ENCODE measurements at regions not wholly inside any gene's neighbourhood (a gene's known extent, or its start where the extent isn't known, plus 50 kb on each side); places are given as distances from the start of the nearest gene placed in this dataset.

- WGBS, 2 donors = 82 to 94% methylated on average over 3 of the region's 3 CpGs
- H3K9ac ChIP-seq (ENCODE audit: insufficient read depth in 1 of 2, low read length in 2 of 2) = no peak overlapping the region
- no peaks in the 10 kb centered on the region for H3K9me3 ChIP-seq (ENCODE audit: control insufficient read depth in 4 of 4, insufficient read depth in 3 of 4, low read length in 3 of 4)
- TF ChIP-seq, protein P1, sequence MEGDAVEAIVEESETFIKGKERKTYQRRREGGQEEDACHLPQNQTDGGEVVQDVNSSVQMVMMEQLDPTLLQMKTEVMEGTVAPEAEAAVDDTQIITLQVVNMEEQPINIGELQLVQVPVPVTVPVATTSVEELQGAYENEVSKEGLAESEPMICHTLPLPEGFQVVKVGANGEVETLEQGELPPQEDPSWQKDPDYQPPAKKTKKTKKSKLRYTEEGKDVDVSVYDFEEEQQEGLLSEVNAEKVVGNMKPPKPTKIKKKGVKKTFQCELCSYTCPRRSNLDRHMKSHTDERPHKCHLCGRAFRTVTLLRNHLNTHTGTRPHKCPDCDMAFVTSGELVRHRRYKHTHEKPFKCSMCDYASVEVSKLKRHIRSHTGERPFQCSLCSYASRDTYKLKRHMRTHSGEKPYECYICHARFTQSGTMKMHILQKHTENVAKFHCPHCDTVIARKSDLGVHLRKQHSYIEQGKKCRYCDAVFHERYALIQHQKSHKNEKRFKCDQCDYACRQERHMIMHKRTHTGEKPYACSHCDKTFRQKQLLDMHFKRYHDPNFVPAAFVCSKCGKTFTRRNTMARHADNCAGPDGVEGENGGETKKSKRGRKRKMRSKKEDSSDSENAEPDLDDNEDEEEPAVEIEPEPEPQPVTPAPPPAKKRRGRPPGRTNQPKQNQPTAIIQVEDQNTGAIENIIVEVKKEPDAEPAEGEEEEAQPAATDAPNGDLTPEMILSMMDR (IDR thresholded peaks at IDR 0.05; ENCODE audit: control extremely low read depth, extremely low read depth) = no peak
- no peak overlapping the region for H3K27ac ChIP-seq (ENCODE audit: low read depth in 1 of 2, low read length in 1 of 2)
- H3K4me1 ChIP-seq (ENCODE audit: control insufficient read depth in 5 of 5, insufficient read depth in 5 of 5, low read length in 5 of 5) = no peaks in the 10 kb centered on the region
- no peaks in the 10 kb centered on the region for H3K36me3 ChIP-seq (ENCODE audit: control insufficient read depth in 4 of 4, insufficient read depth in 4 of 4, low read length in 4 of 4)
- no peaks in the 10 kb centered on the region for H3K27me3 ChIP-seq (ENCODE audit: control insufficient read depth in 3 of 3, insufficient read depth in 3 of 3, low read length in 2 of 3)
- ATAC-seq (ENCODE audit: insufficient read depth, low FRiP score) (no peak), DNase-seq (no peak)
- no peak overlapping the region for H3K4me3 ChIP-seq
These were observed 182.0 kb upstream of the STARD13 start for GRCh38 chr13:33467556-33467955.

DNA sequence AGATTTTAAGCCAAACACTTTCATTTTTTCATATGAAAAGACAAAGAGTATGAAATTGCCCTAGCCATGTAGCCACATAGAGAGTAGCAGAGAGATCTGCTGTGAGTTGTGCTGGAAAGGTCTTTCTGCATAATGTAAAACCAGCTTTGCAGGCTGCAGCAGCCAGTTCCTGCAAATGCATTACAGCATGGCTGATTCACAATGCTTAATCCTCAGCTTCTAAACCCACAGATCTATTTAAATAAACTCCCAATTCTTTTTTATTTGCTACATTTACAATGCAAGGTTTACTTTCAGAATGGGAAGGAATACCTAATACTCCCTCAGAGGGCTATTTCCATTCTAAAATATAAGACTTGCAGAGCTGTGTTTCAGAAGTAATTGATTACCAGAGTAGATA lies 185.6 kb upstream of the STARD13 start:
- H3K4me3 ChIP-seq = no peak overlapping the region
- no peaks in the 10 kb centered on the region for H3K36me3 ChIP-seq (ENCODE audit: control insufficient read depth in 4 of 4, insufficient read depth in 4 of 4, low read length in 4 of 4)
- H3K27me3 ChIP-seq (ENCODE audit: control insufficient read depth in 3 of 3, insufficient read depth in 3 of 3, low read length in 2 of 3) = no peaks in the 10 kb centered on the region
- no peak overlapping the region for H3K27ac ChIP-seq (ENCODE audit: low read depth in 1 of 2, low read length in 1 of 2)
- no peak for DNase-seq
- H3K9ac ChIP-seq (ENCODE audit: insufficient read depth in 1 of 2, low read length in 2 of 2) = no peak overlapping the region
- TF ChIP-seq, protein P1 (IDR thresholded peaks at IDR 0.05; ENCODE audit: control extremely low read depth, extremely low read depth) = no peak
- no peak for ATAC-seq (ENCODE audit: insufficient read depth, low FRiP score)
- H3K9me3 ChIP-seq (ENCODE audit: control insufficient read depth in 4 of 4, insufficient read depth in 3 of 4, low read length in 3 of 4) = peaks cover 0 to 3% (median 0%) of the 10 kb centered on the region in 4 donors
- H3K4me1 ChIP-seq (ENCODE audit: control insufficient read depth in 5 of 5, insufficient read depth in 5 of 5, low read length in 5 of 5) = no peaks in the 10 kb centered on the region

- TF ChIP-seq, protein P1 (IDR thresholded peaks at IDR 0.05; ENCODE audit: control extremely low read depth, extremely low read depth) = no peak
These were observed 186.9 kb upstream of the STARD13 start for GRCh38 chr13:33472446-33472845.

GRCh38 chr13:33479105-33479504 lies 193.6 kb upstream of the STARD13 start:
- no peaks in the 10 kb centered on the region for H3K27me3 ChIP-seq (ENCODE audit: control insufficient read depth in 3 of 3, insufficient read depth in 3 of 3, low read length in 2 of 3)
- TF ChIP-seq, protein P1 (IDR thresholded peaks at IDR 0.05; ENCODE audit: control extremely low read depth, extremely low read depth) = no peak
- no peak overlapping the region for H3K27ac ChIP-seq (ENCODE audit: low read depth in 1 of 2, low read length in 1 of 2)
- ATAC-seq (ENCODE audit: insufficient read depth, low FRiP score) (no peak), DNase-seq (no peak)
- WGBS, 2 donors = 82 to 84% methylated on average over 4 of the region's 4 CpGs
- no peak overlapping the region for H3K9ac ChIP-seq (ENCODE audit: insufficient read depth in 1 of 2, low read length in 2 of 2)
- H3K4me1 ChIP-seq (ENCODE audit: control insufficient read depth in 5 of 5, insufficient read depth in 5 of 5, low read length in 5 of 5) = no peaks in the 10 kb centered on the region
- H3K36me3 ChIP-seq (ENCODE audit: control insufficient read depth in 4 of 4, insufficient read depth in 4 of 4, low read length in 4 of 4) = no peaks in the 10 kb centered on the region
- H3K4me3 ChIP-seq = no peak overlapping the region
- peaks cover 0 to 4% (median 3%) of the 10 kb centered on the region in 4 donors for H3K9me3 ChIP-seq (ENCODE audit: control insufficient read depth in 4 of 4, insufficient read depth in 3 of 4, low read length in 3 of 4)

More at GRCh38 chr13:33472446-33472845, 186.9 kb upstream of the STARD13 start:
- Histone ChIP-seq H3K36me3 (ENCODE audit: control insufficient read depth in 4 of 4, insufficient read depth in 4 of 4, low read length in 4 of 4) (no peaks in the 10 kb centered on the region), H3K4me3 (no peak overlapping the region), H3K9ac (ENCODE audit: insufficient read depth in 1 of 2, low read length in 2 of 2) (no peak overlapping the region), H3K27me3 (ENCODE audit: control insufficient read depth in 3 of 3, insufficient read depth in 3 of 3, low read length in 2 of 3) (no peaks in the 10 kb centered on the region), H3K9me3 (ENCODE audit: control insufficient read depth in 4 of 4, insufficient read depth in 3 of 4, low read length in 3 of 4) (peaks cover 0 to 3% (median under 1%) of the 10 kb centered on the region in 4 donors), H3K4me1 (ENCODE audit: control insufficient read depth in 5 of 5, insufficient read depth in 5 of 5, low read length in 5 of 5) (no peaks in the 10 kb centered on the region), H3K27ac (ENCODE audit: low read depth in 1 of 2, low read length in 1 of 2) (no peak overlapping the region)
- 81 to 94% methylated on average over 3 of the region's 3 CpGs for WGBS, 2 donors
- DNase-seq = no peak
- ATAC-seq (ENCODE audit: insufficient read depth, low FRiP score) = no peak

All from lung (tissue), 11 donors.